SU-DHL-6 (cell line): ENCODE measurements at regions not wholly inside any gene's neighbourhood (a gene's known extent, or its start where the extent isn't known, plus 50 kb on each side); places are given as distances from the start of the nearest gene placed in this dataset.

Experiments
- CTCF ChIP-seq: fragments of 200-600 bp; sonication (generic); IDR thresholded peaks from one replicate; pipeline ENCODE4 v1.5.1; 2017; ENCODE audit warnings: antibody characterized with exemption, mild to moderate bottlenecking, low read length, moderate library complexity; ENCODE audit not compliant: insufficient read depth, poor library complexity, severe bottlenecking
- EZH2phosphoT487 ChIP-seq: fragments of 200-600 bp; sonication (generic), shearing (Covaris generic); conservative IDR thresholded peaks from 2 replicates; pipeline ENCODE4 v1.6.1; 2018; ENCODE audit warnings: mild to moderate bottlenecking, antibody characterized with exemption, low read length, moderate library complexity, mixed read lengths

- TF ChIP-seq CTCF (no peak), EZH2phosphoT487 (no peak)
Measured at GRCh38 chr11:127693686-127694085, 693.1 kb upstream of the KIRREL3 start.
